HFF-Myc (cell line): ENCODE measurements at regions not wholly inside any gene's neighbourhood (a gene's known extent, or its start where the extent isn't known, plus 50 kb on each side); places are given as distances from the start of the nearest gene placed in this dataset.

Experiments
- DNase-seq: peaks from one replicate; pipeline ENCODE4 v3.0.0-alpha.2; 2011; ENCODE audit warnings: low read depth; ENCODE audit errors: extremely low read depth
- H3K4me3 ChIP-seq: replicated peaks from 2 replicates; pipeline ENCODE4 v1.5.1; 2011; ENCODE audit warnings: low read depth, mild to moderate bottlenecking, control low read depth, low read length
- TF ChIP-seq, protein P1 (sequence below): IDR thresholded peaks from 2 replicates; pipeline ENCODE4 v1.5.1; 2012; ENCODE audit warnings: mild to moderate bottlenecking, low read depth, low read length, control low read depth; ENCODE audit errors: missing control alignments

DNA sequence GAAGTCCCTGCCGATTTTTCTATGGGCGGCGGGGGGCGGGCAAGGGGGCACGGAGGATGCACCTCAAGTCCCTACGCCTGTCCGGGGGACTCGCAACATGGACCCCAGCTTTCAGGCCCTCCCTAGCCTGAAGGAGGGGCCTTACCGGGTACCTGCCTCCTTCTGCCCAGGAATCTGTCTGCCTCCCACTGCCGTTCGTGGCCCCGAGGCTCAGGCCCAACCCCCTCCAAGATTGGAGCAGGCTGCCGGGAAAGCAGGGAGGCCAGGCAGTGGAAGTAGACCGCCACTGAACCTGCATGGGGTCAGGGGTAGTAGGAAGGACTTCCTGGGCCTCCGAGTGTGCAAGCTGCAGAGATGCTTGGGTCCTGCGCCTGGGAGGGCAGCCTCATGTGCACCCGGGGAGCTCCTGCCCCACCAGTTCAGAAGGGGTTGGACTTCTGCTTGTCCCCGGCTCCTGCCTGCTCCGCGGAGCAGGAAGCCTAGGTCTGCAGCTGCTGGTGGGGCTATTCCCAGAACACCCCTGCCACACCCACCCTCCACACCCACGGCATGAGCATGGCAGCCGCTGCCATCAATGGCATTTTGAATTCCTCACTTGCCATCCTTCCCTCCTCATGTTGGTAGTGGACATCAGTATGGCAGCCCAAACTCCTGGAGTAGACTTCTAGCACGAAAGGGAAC lies 1312.7 kb upstream of the ACO1 start:
- no peak overlapping the region for H3K4me3 ChIP-seq
- no peak for DNase-seq

GRCh38 chr9:31078175-31078574 lies 1306.3 kb upstream of the ACO1 start:
- TF ChIP-seq, protein P1, sequence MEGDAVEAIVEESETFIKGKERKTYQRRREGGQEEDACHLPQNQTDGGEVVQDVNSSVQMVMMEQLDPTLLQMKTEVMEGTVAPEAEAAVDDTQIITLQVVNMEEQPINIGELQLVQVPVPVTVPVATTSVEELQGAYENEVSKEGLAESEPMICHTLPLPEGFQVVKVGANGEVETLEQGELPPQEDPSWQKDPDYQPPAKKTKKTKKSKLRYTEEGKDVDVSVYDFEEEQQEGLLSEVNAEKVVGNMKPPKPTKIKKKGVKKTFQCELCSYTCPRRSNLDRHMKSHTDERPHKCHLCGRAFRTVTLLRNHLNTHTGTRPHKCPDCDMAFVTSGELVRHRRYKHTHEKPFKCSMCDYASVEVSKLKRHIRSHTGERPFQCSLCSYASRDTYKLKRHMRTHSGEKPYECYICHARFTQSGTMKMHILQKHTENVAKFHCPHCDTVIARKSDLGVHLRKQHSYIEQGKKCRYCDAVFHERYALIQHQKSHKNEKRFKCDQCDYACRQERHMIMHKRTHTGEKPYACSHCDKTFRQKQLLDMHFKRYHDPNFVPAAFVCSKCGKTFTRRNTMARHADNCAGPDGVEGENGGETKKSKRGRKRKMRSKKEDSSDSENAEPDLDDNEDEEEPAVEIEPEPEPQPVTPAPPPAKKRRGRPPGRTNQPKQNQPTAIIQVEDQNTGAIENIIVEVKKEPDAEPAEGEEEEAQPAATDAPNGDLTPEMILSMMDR = no peak
- no peak for DNase-seq
- H3K4me3 ChIP-seq = no peak overlapping the region

More for the DNA sequence above, 1312.7 kb upstream of the ACO1 start:
- TF ChIP-seq, protein P1 = no peak

- no peak overlapping the region for H3K4me3 ChIP-seq
- DNase-seq = no peak
- TF ChIP-seq, protein P1 = no peak
Measured at GRCh38 chr9:31084350-31084749, 1300.1 kb upstream of the ACO1 start.

DNA sequence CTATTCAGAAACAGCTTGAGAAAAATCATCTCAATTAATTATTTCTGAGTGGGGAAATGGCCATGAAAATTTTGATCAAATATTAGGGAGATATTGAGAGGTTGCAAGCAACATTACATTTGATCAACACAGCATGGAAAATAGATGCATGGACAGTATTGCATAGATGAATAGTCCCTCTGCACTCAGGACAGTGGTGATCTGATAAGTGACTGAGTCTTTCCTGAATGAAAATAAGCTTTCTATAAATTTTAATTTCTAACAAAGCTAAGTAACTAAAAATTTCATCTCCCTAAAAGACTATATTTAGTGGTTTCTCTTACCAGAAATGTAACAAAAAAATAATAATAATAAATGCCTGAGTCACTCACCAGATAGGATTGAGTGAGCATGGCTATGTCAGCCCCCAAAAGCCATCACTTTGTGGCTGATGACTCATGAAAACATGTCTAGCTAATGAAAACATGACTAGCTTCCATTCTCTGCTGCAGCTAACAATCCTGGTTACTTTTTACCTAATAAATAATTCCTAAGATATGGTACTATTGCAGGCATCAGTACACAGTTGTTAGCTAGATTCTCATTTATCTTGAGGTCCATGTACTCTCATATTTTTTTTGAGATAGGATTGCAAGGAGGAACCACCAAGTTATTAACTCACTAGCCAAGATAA lies 1294.8 kb upstream of the ACO1 start:
- TF ChIP-seq, protein P1 = no peak
- H3K4me3 ChIP-seq = no peak overlapping the region
- DNase-seq = no peak

DNA sequence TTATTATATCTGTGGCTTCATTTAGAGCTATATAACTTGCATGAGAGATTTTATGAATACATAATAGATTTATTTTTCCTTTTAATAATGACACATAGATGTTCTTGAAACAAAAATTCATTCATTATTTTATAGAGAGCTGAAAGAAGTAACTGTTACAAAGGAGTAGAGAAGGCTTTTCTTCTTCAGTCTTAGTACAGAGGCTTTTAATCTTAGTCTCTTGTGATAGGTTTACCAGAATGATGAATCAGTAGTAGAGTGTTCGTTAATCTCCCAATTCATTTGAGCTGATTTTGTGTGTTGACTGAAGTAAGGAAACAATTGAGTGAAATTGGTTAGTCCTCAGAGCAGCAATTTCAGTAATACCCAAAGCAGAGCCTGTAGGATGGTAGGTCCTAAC lies 1284.1 kb upstream of the ACO1 start:
- TF ChIP-seq, protein P1 = no peak
- no peak overlapping the region for H3K4me3 ChIP-seq
- DNase-seq = no peak

GRCh38 chr9:31103836-31104235 lies 1280.6 kb upstream of the ACO1 start:
- DNase-seq = no peak
- no peak overlapping the region for H3K4me3 ChIP-seq
- TF ChIP-seq, protein P1 = no peak

DNA sequence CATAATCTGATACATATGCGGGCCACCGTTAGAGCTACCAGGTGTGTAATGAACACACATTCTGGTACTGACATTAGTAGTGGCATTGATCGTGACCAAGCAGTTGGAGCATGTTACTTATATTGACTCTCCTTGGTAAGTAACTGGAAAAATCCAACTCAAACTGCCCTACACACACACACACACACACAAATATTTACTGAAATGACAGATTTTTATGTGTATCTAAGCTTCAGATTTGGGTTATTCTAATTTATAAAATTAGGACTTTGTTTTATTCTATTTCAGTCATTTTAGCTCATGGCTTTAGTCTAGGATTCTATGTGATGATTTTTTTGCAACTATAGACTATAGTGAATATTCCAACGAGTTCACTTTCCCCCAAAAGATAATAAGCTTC lies 1280.2 kb upstream of the ACO1 start:
- DNase-seq = no peak
- TF ChIP-seq, protein P1 = no peak

More for the DNA sequence above, 1280.2 kb upstream of the ACO1 start:
- no peak overlapping the region for H3K4me3 ChIP-seq
